ENCODE measurements at regions not wholly inside any gene's neighbourhood (a gene's known extent, or its start where the extent isn't known, plus 50 kb on each side); places are given as distances from the start of the nearest gene placed in this dataset.

GRCh38 chr12:116401565-116401964 is 124.1 kb upstream of the MED13L start:
- no peak for DNase-seq

- DNase-seq, result no peak
Observed at GRCh38 chr12:116402163-116402939, 124.9 kb upstream of the MED13L start.

GRCh38 chr12:116403546-116403945 is 126.1 kb upstream of the MED13L start:
- no peak for DNase-seq

- no peak for DNase-seq
Observed at GRCh38 chr12:116404247-116404646, 126.8 kb upstream of the MED13L start.

GRCh38 chr12:116404913-116405611 is 127.6 kb upstream of the MED13L start:
- DNase-seq, result no peak

GRCh38 chr12:116406529-116406928 is 129.0 kb upstream of the MED13L start:
- DNase-seq, result peak in 14 of 58 donors; percentile 2 to 38 (median 8)

- DNase-seq, result no peak
Observed at GRCh38 chr12:116408489-116409250, 131.2 kb upstream of the MED13L start.

GRCh38 chr12:116411977-116412376 is 134.5 kb upstream of the MED13L start:
- no peak for DNase-seq

- DNase-seq, result no peak
Observed at GRCh38 chr12:116414891-116415290, 137.4 kb upstream of the MED13L start.

GRCh38 chr12:116415408-116416108 is 138.1 kb upstream of the MED13L start:
- no peak for DNase-seq

- no peak for DNase-seq
Observed at GRCh38 chr12:116416166-116416565, 138.7 kb upstream of the MED13L start.

GRCh38 chr12:116418551-116418950 is 140.6 kb upstream of the MAP1LC3B2 start:
- no peak for DNase-seq

- no peak for DNase-seq
Observed at GRCh38 chr12:116420227-116420880, 138.8 kb upstream of the MAP1LC3B2 start.

GRCh38 chr12:116421785-116422538 is 137.2 kb upstream of the MAP1LC3B2 start:
- DNase-seq, result no peak

- DNase-seq, result no peak
Observed at GRCh38 chr12:116423094-116423493, 136.1 kb upstream of the MAP1LC3B2 start.

GRCh38 chr12:116425256-116426193 is 133.7 kb upstream of the MAP1LC3B2 start:
- DNase-seq, result no peak

GRCh38 chr12:116426391-116427136 is 132.6 kb upstream of the MAP1LC3B2 start:
- no peak for DNase-seq
